Trophoblast cell (in vitro differentiated cells and primary cell): ENCODE measurements at regions not wholly inside any gene's neighbourhood (a gene's known extent, or its start where the extent isn't known, plus 50 kb on each side); places are given as distances from the start of the nearest gene placed in this dataset.

Source experiments
- DNase-seq, 2 donors: peaks; one replicate each; pipeline ENCODE4 v3.0.0-alpha.2; 2016
- H2AFZ ChIP-seq: 2 replicates; pipeline ENCODE4 v1.6.1; 2013; ENCODE audit warnings: low read length, moderate library complexity, mild to moderate bottlenecking; ENCODE audit not compliant: insufficient read depth, poor library complexity
- H2AK5ac ChIP-seq: 2 replicates; pipeline ENCODE4 v1.6.1; 2013; ENCODE audit warnings: mild to moderate bottlenecking, low read length
- H2BK120ac ChIP-seq: 2 replicates; pipeline ENCODE4 v1.6.1; 2013; ENCODE audit warnings: low read length, mild to moderate bottlenecking, moderate library complexity; ENCODE audit not compliant: insufficient read depth, poor library complexity
- H2BK12ac ChIP-seq: 2 replicates; pipeline ENCODE4 v1.6.1; 2013; ENCODE audit warnings: mild to moderate bottlenecking, low read length, moderate library complexity
- H2BK5ac ChIP-seq: 2 replicates; pipeline ENCODE4 v1.6.1; 2013; ENCODE audit warnings: low read length, low read depth, moderate library complexity, mild to moderate bottlenecking; ENCODE audit not compliant: poor library complexity
- H3K14ac ChIP-seq: 2 replicates; pipeline ENCODE4 v1.6.1; 2013; ENCODE audit warnings: mild to moderate bottlenecking, low read length
- H3K18ac ChIP-seq: 2 replicates; pipeline ENCODE4 v1.6.1; 2013; ENCODE audit warnings: mild to moderate bottlenecking, low read length
- H3K23ac ChIP-seq: 2 replicates; pipeline ENCODE4 v1.6.1; 2013; ENCODE audit warnings: low read length
- H3K27ac ChIP-seq: 2 replicates; pipeline ENCODE4 v1.5.1; 2013; ENCODE audit warnings: low read depth, mild to moderate bottlenecking, inconsistent platforms, low read length, moderate library complexity
- H3K27me3 ChIP-seq: 2 replicates; pipeline ENCODE4 v1.6.1; 2013; ENCODE audit warnings: inconsistent platforms, mild to moderate bottlenecking, low read length, moderate library complexity; ENCODE audit not compliant: insufficient read depth
- H3K36me3 ChIP-seq, 2 experiments: 1 replicate in 1 of 2; 2 replicates in 1 of 2; pipeline ENCODE4 v1.6.1; 2013; ENCODE audit warnings: low read length in 2 of 2, mild to moderate bottlenecking in 2 of 2, moderate library complexity in 1 of 2; ENCODE audit not compliant: insufficient read depth in 2 of 2, control insufficient read depth in 1 of 2
- H3K4ac ChIP-seq: 2 replicates; pipeline ENCODE4 v1.6.1; 2013; ENCODE audit warnings: low read depth, mild to moderate bottlenecking, low read length, moderate library complexity
- H3K4me1 ChIP-seq, 2 experiments: 1 replicate in 1 of 2; 2 replicates in 1 of 2; pipeline ENCODE4 v1.6.1; 2013; ENCODE audit warnings: low read length in 2 of 2, mild to moderate bottlenecking in 2 of 2, moderate library complexity in 1 of 2; ENCODE audit not compliant: insufficient read depth in 2 of 2, control insufficient read depth in 1 of 2
- H3K4me2 ChIP-seq: 2 replicates; pipeline ENCODE4 v1.6.1; 2013; ENCODE audit warnings: inconsistent platforms, mild to moderate bottlenecking, low read length, moderate library complexity
- H3K4me3 ChIP-seq: 2 replicates; pipeline ENCODE4 v1.5.1; 2013; ENCODE audit warnings: mild to moderate bottlenecking, low read depth, low read length, inconsistent platforms
- H3K79me1 ChIP-seq: one replicate; pipeline ENCODE4 v1.6.1; 2013; ENCODE audit warnings: low read length
- H3K79me2 ChIP-seq: 2 replicates; pipeline ENCODE4 v1.6.1; 2013; ENCODE audit warnings: low read length, mild to moderate bottlenecking; ENCODE audit not compliant: control insufficient read depth, insufficient read depth, poor library complexity
- H3K9ac ChIP-seq: 2 replicates; pipeline ENCODE4 v1.6.1; 2013; ENCODE audit warnings: mild to moderate bottlenecking, low read length
- H3K9me3 ChIP-seq: 2 replicates; pipeline ENCODE4 v1.6.1; 2013; ENCODE audit warnings: low read depth, mild to moderate bottlenecking, control low read depth, inconsistent platforms, low read length; ENCODE audit not compliant: insufficient read depth
- H4K12ac ChIP-seq: 2 replicates; pipeline ENCODE4 v1.6.1; 2013; ENCODE audit warnings: low read depth, mild to moderate bottlenecking, low read length, moderate library complexity
- H4K8ac ChIP-seq: 2 replicates; pipeline ENCODE4 v1.6.1; 2013; ENCODE audit warnings: low read depth, mild to moderate bottlenecking, low read length, moderate library complexity
- H4K91ac ChIP-seq: one replicate; pipeline ENCODE4 v1.6.1; 2013; ENCODE audit warnings: low read depth, mild to moderate bottlenecking, low read length, moderate library complexity
- WGBS: extraction: QIAGEN DNeasy Blood & Tissue Kit; methylation state at CpG from one replicate; pipeline ENCODE4 v1.1.7; 2013; ENCODE audit warnings: missing lambda C conversion rate; ENCODE audit not compliant: insufficient read length, insufficient coverage; ENCODE audit errors: extremely low coverage; 5-methylcytosine and 5-hydroxymethylcytosine counted together

- Histone ChIP-seq H3K4me3 (no peak overlapping the region), H2BK12ac (no peak overlapping the region), H2BK5ac (no peak overlapping the region), H3K4me2 (no peak overlapping the region), H3K9me3 (no peaks in the 10 kb centered on the region), H4K12ac (no peak overlapping the region), H2AK5ac (no peak overlapping the region), H3K4me1 (no peaks in the 10 kb centered on the region), H3K9ac (no peak overlapping the region), H4K8ac (no peak overlapping the region), H3K23ac (no peak overlapping the region), H3K14ac (no peak overlapping the region), H2BK120ac (no peak overlapping the region), H3K36me3 (no peaks in the 10 kb centered on the region), H2AFZ (no peak overlapping the region), H3K79me1 (no peaks in the 10 kb centered on the region), H4K91ac (no peak overlapping the region), H3K27me3 (no peaks in the 10 kb centered on the region), H3K27ac (no peak overlapping the region), H3K4ac (no peak overlapping the region), H3K79me2 (no peaks in the 10 kb centered on the region), H3K18ac (no peak overlapping the region)
- no peak for DNase-seq
- WGBS = no CpG with 5 or more reads among the region's 2 CpGs
Measured at GRCh38 chr3:95055288-95055687, 992.4 kb downstream of the NSUN3 start.

GRCh38 chr3:95082191-95082590, 1019.3 kb downstream of the NSUN3 start:
- H3K9ac ChIP-seq = no peak overlapping the region
- no peak overlapping the region for H2AK5ac ChIP-seq
- H3K27ac ChIP-seq = no peak overlapping the region
- no peak overlapping the region for H4K8ac ChIP-seq
- no peak overlapping the region for H2BK5ac ChIP-seq
- H3K27me3 ChIP-seq = no peaks in the 10 kb centered on the region
- no peaks in the 10 kb centered on the region for H3K79me2 ChIP-seq
- no peaks in the 10 kb centered on the region for H3K9me3 ChIP-seq
- H3K79me1 ChIP-seq = no peaks in the 10 kb centered on the region
- no peak for DNase-seq
- no CpG with 5 or more reads among the region's 3 CpGs for WGBS
- H3K4me1 ChIP-seq = no peaks in the 10 kb centered on the region
- no peak overlapping the region for H3K18ac ChIP-seq
- H3K14ac ChIP-seq = no peak overlapping the region
- H3K4me2 ChIP-seq = no peak overlapping the region
- H2BK12ac ChIP-seq = no peak overlapping the region
- H2AFZ ChIP-seq = no peak overlapping the region
- no peak overlapping the region for H3K23ac ChIP-seq
- H3K4ac ChIP-seq = no peak overlapping the region
- no peak overlapping the region for H4K12ac ChIP-seq
- H3K36me3 ChIP-seq = no peaks in the 10 kb centered on the region
- no peak overlapping the region for H2BK120ac ChIP-seq
- H3K4me3 ChIP-seq = no peak overlapping the region
- H4K91ac ChIP-seq = no peak overlapping the region

GRCh38 chr3:95084738-95085137, 1021.9 kb downstream of the NSUN3 start:
- no peak overlapping the region for H3K4me2 ChIP-seq
- H2BK12ac ChIP-seq = no peak overlapping the region
- H3K79me1 ChIP-seq = no peaks in the 10 kb centered on the region
- no peak overlapping the region for H2AFZ ChIP-seq
- no peak overlapping the region for H3K4me3 ChIP-seq
- H3K9ac ChIP-seq = no peak overlapping the region
- H2AK5ac ChIP-seq = no peak overlapping the region
- no peak overlapping the region for H2BK5ac ChIP-seq
- no peak overlapping the region for H4K12ac ChIP-seq
- no peaks in the 10 kb centered on the region for H3K9me3 ChIP-seq
- no peak overlapping the region for H3K4ac ChIP-seq
- H3K79me2 ChIP-seq = no peaks in the 10 kb centered on the region
- H3K18ac ChIP-seq = no peak overlapping the region
- no peak overlapping the region for H4K8ac ChIP-seq
- H2BK120ac ChIP-seq = no peak overlapping the region
- no peak overlapping the region for H3K27ac ChIP-seq
- H3K36me3 ChIP-seq = no peaks in the 10 kb centered on the region
- H3K27me3 ChIP-seq = no peaks in the 10 kb centered on the region
- no peaks in the 10 kb centered on the region for H3K4me1 ChIP-seq
- H4K91ac ChIP-seq = no peak overlapping the region
- H3K23ac ChIP-seq = no peak overlapping the region
- no peak overlapping the region for H3K14ac ChIP-seq
- DNase-seq = no peak

- H3K18ac ChIP-seq = no peak overlapping the region
- no peak overlapping the region for H2AK5ac ChIP-seq
- H3K79me2 ChIP-seq = no peaks in the 10 kb centered on the region
- H4K91ac ChIP-seq = no peak overlapping the region
- H3K9me3 ChIP-seq = no peaks in the 10 kb centered on the region
- H2AFZ ChIP-seq = no peak overlapping the region
- no peaks in the 10 kb centered on the region for H3K4me1 ChIP-seq
- H3K27me3 ChIP-seq = no peaks in the 10 kb centered on the region
- no peak overlapping the region for H3K14ac ChIP-seq
- no peak overlapping the region for H3K4ac ChIP-seq
- H3K27ac ChIP-seq = no peak overlapping the region
- H3K36me3 ChIP-seq = no peaks in the 10 kb centered on the region
- no peak overlapping the region for H3K23ac ChIP-seq
- no peak overlapping the region for H4K12ac ChIP-seq
- no peak overlapping the region for H2BK5ac ChIP-seq
- H2BK12ac ChIP-seq = no peak overlapping the region
- no CpG with 5 or more reads among the region's 5 CpGs for WGBS
- no peaks in the 10 kb centered on the region for H3K79me1 ChIP-seq
- no peak overlapping the region for H2BK120ac ChIP-seq
- no peak for DNase-seq
- no peak overlapping the region for H4K8ac ChIP-seq
- no peak overlapping the region for H3K4me2 ChIP-seq
- no peak overlapping the region for H3K9ac ChIP-seq
- H3K4me3 ChIP-seq = no peak overlapping the region
Measured at GRCh38 chr3:95088464-95088863, 1025.6 kb downstream of the NSUN3 start.

- Histone ChIP-seq H4K12ac (no peak overlapping the region), H4K91ac (no peak overlapping the region), H2AFZ (no peak overlapping the region), H3K4me1 (no peaks in the 10 kb centered on the region), H3K4me2 (no peak overlapping the region), H2BK5ac (no peak overlapping the region), H3K79me2 (no peaks in the 10 kb centered on the region), H3K23ac (no peak overlapping the region), H3K14ac (no peak overlapping the region), H3K27ac (no peak overlapping the region), H3K9ac (no peak overlapping the region), H3K4me3 (no peak overlapping the region), H2AK5ac (no peak overlapping the region), H3K9me3 (no peaks in the 10 kb centered on the region), H3K36me3 (no peaks in the 10 kb centered on the region), H2BK120ac (no peak overlapping the region), H4K8ac (no peak overlapping the region), H3K27me3 (no peaks in the 10 kb centered on the region), H2BK12ac (no peak overlapping the region), H3K79me1 (no peaks in the 10 kb centered on the region), H3K4ac (no peak overlapping the region), H3K18ac (no peak overlapping the region)
- DNase-seq = no peak
- WGBS = no CpG with 5 or more reads among the region's 3 CpGs
Measured at GRCh38 chr3:95097493-95097892, 1034.6 kb downstream of the NSUN3 start.
